GM18858 (cell line): ENCODE measurements at regions not wholly inside any gene's neighbourhood (a gene's known extent, or its start where the extent isn't known, plus 50 kb on each side); places are given as distances from the start of the nearest gene placed in this dataset.
"Not testable (repeated sequence)": the region's sequence is repeated elsewhere in the genome, so short reads cannot be mapped to it uniquely, and the experiment has no call there.

ENCODE experiments used
- ATAC-seq: cut with Tn5 transposase; IDR thresholded peaks from one replicate; pipeline ENCODE4 v1.9.1; 2021; ENCODE audit not compliant: unreplicated experiment

DNA sequence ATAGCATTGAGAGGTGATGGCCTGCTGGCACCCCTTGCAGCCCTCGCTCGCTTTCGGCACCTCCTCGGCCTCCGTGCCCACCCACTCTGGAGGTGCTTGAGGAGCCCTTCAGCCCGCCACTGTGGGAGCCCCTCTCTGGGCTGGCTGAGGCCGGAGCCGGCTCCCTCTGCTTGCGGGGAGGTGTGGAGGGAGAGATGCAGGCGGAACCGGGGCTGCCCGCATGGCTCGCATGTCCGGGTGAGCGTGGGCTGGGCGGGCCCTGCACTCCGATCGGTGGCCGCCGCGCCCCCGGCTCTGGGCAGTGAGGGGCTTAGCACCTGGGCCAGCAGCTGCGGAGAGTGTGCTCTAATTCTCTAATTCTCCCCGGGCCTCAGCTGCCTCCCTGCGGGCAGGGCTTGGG lies 101.1 kb downstream of the KIF4B start:
- no peak for ATAC-seq

DNA sequence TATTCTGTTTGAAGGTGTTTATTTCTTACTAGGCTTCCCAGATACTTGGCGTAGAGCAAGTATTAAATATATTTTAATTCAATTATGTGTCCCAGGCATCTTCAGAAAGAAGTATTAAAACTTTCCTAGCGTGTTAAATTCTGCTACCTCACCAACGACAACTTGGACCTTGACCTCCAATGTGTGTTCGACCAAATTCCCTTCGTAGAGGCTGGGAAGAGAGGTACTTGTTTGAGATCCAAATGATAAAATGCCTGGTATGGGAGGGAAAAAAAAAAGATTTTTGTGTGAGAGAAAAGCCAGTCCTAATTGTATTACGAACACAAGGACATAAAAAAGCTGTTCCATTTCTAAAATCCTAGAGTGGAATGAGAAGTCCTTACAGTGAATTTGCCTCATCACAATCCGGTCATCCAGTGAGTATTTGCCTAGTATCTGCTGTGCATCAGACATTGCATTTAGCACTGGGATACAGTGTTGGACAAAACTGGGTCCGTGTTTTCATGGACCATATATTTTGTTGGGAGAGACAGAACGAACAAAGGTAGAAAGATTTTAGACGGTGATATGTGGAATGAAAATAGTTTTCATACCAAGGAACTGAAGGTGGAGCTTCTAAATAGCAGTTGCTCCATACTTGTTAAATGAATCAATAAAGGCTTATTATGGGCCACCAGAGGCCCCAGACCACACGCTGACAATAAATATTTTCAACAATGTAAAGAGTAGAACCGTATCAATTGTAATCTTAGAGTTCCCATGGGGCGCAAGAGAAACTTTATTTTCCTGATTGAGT lies 103.1 kb downstream of the KIF4B start:
- no peak for ATAC-seq

DNA sequence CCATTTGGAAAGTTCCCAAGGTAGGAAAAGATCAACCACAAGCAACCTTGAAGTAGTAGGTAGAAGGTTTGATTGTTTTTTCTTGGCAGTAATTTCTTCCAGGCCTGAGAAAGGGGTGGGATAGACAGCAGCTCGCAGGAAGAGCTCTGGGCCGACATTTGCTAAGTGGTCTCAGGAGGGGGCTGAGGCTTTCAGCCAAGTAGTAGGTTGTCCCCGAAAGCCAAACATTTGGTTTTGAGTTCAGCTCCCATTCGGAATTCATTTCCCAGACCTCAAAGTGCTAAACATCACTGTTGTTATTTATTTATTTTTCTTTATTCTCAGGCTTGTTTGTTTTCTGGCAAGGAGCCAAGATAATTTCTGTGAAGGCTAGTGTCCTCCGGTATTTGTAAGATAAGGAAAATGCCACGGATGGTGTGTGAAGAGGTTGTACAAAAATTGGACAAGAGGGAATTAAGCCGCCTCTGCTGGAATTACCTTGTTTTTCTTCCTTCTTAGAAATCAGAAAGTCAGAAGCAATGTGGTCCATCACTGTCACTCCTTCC lies 112.1 kb downstream of the KIF4B start:
- no peak for ATAC-seq

DNA sequence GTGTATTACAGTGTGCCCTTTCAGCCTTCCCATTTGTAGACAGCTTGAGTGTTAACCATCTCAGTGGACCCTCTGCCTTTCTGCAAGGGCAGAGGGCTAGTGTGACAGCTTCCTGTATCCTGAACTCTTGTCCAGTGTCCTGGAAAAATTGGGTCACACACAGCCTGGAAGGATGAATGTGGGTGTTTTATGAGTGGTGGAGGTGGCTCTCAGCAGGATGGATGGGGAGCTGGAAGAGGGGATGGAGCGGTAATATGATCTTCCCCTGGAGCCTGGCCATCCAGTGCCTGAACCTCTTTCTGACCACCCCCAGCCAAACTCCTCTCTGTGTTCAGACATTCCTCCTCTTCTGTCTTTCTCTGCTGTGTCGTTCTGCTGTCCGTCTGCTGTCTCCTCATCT lies 113.0 kb downstream of the KIF4B start:
- ATAC-seq: no peak

DNA sequence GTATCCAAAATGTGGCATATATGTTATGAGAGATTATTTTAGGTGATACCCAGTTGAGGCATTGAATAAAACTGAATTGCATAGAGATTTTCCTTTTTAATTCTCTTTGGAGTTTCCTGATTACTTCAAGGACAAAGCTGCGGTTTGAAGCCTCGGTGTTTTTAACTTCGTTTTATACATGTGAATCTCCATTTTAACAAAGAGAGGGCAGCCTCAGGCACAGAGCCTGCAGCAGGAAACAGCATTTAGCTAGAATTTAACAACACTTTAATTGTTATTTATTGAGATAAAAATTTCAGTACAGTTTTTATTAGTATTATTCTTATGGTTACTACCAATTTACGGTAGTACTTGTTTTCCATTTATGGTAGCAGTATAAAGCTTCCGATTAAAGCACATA lies 114.0 kb downstream of the KIF4B start:
- ATAC-seq: no peak

DNA sequence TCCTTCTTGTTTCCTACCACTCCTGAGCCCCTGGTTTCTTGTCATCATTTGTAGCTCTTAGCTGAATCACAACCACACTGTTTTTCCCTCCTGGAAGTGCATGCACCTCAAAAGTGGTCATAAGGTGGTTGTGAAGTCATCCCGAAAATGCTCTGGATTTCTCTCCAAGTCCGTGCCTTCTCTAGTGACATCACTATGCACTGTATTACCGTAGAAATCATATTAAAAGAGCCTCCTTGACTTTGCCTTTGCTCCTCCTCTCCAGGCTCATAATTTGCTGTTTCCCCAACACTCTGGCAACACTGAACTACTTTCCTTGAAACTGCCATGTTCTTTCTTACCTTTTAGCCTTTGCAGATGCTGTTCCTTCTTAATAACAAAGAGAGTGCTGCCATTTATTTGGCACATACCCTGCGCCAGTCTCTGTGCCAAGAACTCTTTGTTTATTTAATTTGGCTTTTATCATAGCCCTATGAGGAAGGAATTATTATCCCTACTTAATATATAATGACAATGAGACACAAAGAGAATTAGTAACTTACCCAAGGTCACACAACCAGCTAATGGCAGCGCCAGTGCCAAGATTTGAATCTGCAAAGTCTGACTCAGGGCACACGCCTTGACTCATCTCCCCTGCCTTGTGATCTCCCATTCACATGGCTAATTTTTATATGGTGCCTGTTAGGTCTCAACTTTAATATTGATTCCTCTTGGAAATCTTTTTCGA lies 115.4 kb downstream of the KIF4B start:
- no peak for ATAC-seq

DNA sequence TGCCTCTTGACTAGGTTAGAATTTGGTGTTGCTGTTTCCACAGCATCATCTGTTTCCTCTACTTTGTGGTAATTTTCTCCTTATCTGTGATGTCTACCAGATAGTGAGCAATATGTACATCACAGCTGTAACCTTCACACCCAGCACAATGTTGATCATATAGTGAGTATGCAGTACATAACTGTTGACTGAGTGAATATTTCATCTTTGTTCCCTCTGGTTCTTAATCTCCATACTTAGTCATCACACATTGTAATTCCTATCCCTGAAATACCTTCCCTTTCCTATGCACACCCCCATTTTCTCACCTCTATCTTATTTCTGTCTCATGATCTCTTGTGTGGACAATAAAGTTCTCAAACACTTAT lies 115.9 kb downstream of the KIF4B start:
- ATAC-seq: no peak

DNA sequence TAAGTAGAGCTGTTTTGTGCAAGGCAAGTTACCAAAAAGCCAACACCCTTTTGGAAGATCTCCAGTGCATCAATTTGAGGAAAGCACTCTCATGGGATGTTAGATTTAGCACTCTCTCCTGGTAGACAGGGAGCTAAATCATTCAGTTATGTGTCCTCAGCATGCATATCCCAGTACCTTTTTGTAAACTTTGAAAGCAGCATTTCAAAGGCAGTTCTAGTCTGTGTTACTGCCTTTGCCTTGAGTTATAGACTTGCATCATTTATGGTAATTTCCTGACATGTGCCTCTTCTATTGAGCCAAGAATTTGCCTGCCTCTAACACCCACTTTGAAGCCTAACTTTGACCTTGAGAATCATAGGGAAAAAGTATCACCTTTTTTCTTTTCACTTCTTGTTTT lies 120.6 kb downstream of the KIF4B start:
- no peak for ATAC-seq

DNA sequence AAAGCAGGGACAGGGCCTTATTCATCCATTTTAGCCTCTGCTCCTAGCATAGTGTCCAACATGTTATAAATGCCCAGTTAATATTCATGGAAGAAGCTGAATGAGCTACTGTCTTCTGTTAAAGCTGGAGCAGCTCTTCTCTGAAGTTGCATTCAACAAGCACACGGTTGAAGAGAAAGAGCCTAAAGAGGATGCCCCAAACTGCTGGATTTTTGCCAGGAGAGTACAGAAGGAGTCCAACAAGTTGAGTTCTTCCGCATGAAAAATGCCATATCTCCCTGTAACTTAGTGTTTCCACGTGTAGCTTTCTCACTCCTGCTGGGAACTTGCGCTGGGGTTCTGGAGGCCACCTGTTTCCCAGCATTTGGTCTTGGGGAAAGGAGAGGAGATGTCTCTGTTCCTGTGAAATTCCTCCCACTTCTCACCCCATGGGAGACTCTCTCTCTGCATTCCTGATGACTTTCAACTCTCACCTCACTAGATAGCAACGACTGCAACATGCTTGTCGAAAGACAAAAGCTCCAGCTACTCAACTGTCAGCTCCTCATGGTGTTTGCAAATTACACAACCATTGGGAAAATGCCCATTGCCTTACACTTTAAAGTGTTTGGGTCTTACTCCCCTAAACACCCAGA lies 122.8 kb downstream of the KIF4B start:
- ATAC-seq: no peak

DNA sequence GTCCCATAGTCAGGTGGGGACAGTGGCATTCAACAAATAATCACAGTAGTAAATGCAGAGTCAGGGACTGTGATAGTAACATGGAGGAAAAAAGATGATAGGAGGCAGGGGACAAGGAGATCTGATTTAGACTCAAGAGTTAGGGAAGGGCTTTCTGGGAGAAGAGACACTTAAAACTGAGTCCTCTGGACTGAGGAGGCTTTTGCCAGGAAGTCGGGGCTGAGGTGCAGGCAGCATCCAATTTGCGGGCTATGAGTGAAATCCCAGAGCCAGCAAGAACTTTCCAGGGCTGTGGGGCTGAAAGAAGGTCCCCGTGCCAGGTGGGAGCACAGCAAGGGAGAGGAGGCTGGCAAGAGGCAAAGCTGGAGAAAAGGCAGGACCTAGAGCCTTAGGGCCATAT lies 124.1 kb downstream of the KIF4B start:
- ATAC-seq: no peak

DNA sequence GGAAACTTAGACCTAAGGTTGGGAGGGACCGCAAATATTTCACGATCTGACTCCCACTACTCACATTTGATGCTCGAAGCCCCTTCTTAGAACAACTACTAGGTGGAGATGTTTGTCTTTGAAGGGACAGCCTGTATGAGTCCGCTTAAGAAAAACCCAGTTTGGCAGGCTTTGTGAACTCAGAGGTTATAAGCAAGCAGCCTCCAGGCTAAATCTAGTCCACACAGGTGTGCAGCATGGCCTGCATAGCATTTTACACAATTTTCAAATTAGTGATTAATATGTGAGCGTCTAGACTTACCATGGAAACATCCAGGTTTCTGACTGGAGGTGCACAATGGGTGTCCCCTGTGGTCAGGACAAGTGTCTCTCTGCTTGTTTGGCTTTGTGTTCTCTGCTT lies 127.1 kb downstream of the KIF4B start:
- no peak for ATAC-seq

DNA sequence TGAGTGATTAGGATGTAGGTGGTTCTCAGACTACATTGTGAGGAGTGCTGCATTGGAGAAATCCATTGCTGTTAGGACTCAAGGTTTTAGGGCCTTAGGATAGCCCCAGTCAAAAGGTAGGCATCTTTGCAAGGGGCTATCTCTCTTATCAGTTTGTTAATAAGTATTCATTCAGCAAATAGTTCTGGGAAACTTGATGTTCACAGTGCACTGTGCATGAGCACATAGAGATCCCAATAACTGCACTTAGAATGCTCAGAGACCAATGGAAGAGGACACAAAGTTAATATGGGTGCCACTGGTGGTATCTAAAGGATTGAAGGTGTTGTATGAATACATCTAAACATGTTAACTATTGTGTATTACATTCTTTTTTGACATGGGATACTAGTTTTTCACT lies 131.4 kb downstream of the KIF4B start:
- ATAC-seq: no peak

DNA sequence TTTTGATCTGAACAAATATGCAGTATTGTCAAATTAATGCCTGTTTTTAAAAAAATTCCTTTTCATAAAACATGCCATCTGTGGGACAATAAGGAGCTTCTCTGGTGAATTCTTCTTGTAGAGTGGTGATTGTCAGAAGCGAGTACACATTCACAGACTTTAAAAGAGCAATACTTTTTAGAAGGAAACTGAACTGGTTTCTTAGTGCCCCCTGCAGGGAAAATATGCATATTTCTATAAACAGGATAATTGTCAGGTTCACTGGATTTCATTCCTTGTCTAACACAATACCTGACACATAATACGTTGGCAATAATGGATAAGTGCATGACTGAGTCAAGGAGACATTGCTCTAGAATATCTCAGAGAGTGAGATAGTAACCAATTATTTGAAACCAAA lies 133.7 kb downstream of the KIF4B start:
- ATAC-seq: no peak

DNA sequence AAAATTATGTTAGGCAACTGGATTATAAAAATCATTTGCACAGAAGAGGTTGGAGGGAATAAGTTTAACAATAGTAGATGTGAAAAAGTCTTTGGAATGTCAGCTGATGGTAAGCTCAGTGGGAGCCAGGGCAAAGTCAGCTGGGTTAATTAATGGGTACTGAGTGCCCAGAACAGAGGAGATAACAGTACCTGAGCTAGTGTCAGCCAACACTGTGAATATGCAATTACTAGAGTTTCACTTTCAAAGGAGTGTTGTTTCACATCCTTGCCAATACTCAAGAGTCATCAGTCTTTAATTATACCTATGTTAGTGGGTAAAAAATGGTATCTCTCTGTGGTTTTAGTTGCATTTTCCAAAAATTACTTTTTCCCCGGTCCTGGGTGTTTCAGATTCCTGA lies 135.1 kb downstream of the KIF4B start:
- ATAC-seq: no peak

DNA sequence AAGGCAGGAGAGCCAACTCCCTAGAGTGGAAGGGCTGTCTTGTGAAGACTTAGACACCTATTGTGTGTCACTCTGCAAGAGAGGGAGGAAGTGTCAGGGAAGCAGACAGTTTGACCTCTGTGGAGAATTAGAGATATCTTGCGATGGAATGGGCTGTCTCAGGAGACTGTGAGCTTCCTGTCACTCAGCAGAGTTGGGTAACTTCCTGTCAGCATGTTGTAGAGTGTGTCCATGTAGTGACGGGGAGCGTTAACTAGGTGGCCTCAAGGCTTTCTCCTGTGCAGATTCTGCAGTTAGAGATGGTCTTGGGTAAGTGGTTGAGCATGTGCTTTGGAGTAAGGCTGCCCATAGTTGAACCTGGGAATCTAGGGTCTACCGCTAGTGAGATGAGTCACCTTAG lies 136.5 kb downstream of the KIF4B start:
- no peak for ATAC-seq

DNA sequence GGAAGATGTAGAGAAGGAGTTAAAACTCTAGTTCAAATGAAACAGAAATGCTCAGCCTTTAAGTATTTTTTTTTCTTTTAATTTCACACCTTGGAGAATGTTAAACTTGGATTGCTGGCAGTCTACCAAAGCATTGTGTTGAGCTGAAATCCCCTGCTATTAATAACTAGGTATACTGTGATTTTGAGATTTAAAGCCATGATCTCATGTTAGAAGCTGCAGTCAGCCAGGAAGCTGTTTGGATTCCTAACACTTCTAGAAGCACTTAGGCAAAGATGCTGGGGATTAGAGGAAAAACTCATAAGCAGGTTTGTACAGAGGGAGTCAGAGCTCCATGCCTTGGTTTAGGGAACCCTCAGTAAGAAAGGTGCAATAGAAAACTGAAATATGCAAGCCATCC lies 141.4 kb downstream of the KIF4B start:
- no peak for ATAC-seq

DNA sequence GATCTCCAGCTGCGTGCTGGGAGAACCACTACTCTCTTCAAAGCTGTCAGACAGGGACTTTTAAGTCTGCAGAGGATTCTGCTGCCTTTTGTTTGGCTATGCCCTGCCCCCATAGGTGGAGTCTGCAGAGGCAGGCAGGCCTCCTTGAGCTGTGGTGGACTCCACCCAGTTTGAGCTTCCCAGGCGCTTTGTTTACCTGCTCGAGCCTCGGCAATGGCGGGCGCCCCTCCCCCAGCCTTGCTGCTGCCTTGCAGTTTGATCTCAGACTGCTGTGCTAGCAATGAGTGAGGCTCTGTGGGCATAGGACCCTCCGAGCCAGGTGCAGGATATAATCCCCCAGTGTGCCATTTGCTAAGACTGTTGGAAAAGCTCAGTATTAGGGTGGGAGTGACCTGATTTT lies 149.5 kb downstream of the KIF4B start:
- ATAC-seq: not testable (repeated sequence)

DNA sequence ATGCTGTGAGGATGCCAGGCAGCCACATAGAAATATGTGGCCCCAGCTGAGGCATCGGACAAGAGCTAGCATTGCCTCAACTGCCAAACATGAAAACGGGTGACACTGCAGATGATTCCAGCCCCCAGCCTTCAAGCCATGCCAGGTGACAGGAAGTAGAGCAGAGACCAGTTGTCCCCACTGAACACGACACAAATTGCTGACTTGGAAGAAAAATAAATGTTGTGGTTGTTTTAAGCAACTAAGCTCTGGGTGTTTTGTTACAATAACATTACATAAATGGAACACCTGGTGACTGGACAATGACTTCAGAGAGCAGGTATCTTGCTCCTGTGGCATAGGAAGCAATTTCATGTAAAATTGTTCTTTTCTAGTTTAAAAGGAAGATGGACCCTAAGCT lies 154.2 kb downstream of the KIF4B start:
- ATAC-seq: no peak

DNA sequence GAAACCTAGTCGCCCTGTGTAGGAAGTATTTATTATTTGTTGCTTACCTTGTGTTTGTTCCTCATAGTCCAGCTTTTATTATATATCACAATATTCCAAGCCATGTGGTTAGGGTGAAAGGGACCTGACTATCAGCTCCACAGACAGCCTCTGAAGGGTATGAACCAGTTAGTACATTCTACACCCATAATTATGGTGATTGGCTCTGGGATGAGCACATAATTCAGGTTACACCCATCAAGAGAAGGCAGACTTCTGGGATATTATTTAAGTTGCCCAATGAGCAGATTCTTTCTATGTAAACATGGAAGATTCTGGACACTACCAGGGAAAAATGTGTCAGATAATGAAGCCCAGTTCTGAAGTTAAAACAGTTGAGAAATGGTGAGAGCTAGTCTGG lies 168.0 kb downstream of the KIF4B start:
- no peak for ATAC-seq

DNA sequence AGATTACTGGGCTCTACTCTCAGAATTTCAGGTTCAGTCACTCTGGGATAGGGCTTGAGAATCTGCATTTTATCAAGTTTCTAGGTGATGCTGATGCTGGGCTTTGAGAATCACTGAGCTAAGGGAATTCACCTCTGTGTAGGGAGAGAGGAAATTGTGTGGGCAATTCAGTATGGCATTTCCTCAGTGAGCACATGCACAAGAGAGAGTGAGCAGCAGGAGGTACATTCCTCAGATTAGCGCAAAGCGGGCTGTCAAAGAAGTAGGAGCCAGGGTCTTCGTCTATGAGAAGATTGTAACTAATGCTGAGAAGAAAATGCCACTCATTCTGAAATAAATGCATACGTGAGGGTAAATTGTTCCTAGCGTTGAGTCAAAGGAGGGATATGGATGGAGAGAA lies 175.9 kb downstream of the KIF4B start:
- ATAC-seq: no peak

DNA sequence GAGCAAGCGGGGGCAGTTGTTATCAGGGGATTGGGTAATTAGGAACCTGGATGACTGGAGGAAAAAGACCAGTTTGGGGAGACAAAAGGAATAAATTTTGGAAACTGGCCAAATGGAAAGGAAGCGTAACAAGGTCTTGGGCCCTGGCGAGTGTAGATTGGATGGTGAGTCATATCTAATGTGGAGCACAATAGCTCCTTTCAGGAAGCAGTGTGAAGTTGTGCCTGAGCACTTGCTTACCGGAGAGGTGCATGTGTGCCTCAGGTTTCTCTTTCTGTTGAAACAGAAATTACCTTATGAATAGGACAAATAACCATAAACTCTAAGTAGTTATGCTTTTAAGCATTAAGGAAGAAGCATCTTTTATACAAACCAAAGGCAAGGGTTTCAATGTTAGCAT lies 176.4 kb downstream of the KIF4B start:
- no peak for ATAC-seq

DNA sequence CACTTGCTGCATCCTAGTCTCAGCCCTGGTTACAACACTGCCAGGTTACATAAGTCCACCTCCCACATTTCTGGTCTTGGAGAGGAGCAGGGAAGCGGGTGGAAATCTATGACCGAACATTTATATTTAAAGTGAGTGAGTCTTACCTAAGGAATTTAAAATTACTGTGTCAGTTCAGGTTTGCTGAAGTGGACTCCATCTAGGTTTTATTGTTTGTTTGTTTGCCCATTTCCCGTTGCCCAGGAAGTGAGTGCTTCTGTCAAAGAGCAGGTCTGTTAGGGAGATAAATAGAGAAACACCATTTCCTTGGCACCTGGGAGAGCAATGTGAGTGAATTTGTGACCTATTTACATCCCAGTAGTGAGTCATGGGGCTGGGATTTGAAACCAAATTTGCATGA lies 179.5 kb downstream of the KIF4B start:
- no peak for ATAC-seq
